ENCODE measurements at regions not wholly inside any gene's neighbourhood (a gene's known extent, or its start where the extent isn't known, plus 50 kb on each side); places are given as distances from the start of the nearest gene placed in this dataset.

GRCh38 chr2:176751314-176752227, 461.0 kb upstream of the HNRNPA3 start:
- TF ChIP-seq CTCF (IDR thresholded peaks at IDR 0.05) (no peak), POLR2A (IDR thresholded peaks at IDR 0.05) (no peak)

All from Peyer's patch (tissue), 4 donors.